ENCODE measurements at regions not wholly inside any gene's neighbourhood (a gene's known extent, or its start where the extent isn't known, plus 50 kb on each side); places are given as distances from the start of the nearest gene placed in this dataset.
"Not testable (repeated sequence)": the region's sequence is repeated elsewhere in the genome, so short reads cannot be mapped to it uniquely, and the experiment has no call there.

DNA sequence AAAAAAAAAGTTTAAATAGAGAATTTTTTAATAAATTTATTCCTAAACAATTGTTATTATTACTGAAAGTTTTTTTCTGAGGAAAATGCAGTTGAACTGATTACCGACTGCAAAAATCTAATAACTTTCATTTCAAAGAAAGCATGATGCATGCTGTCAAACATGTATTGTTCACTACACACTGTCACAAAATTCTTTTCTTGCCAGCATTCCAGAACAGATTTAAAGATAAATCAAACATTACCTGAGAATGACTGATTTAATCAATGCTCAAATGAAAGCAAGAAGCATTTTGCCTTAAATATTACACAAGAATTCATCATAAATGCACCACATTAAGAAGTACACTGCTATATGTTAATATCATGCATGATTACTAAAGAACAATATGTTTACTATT lies 588.3 kb downstream of the SLC16A7 start:
- DNase-seq (ENCODE audit: extremely low read depth, low read depth), result no peak

GRCh38 chr12:60185060-60185459 lies 589.2 kb downstream of the SLC16A7 start:
- no peak for DNase-seq (ENCODE audit: extremely low read depth, low read depth)

DNA sequence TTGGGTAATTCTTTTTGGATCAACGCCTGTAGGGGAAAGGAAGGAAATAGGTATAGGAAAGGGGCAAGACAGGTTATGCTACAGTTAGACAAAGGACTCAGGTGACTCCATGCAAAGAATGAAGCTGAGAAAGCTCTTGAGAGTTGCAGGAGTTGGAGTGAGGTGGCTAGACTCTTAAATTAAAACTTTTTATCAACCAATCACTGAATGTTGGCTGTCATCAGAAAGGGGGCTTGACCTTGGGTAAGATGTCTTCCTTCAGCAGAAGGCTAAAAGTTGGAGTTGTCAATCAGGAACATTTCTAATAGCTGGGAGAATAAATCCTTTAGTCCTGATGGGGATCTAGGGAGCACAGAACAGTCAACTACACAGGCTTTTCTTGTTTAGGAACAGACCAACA lies 595.4 kb downstream of the SLC16A7 start:
- DNase-seq (ENCODE audit: extremely low read depth, low read depth), result no peak

- DNase-seq (ENCODE audit: extremely low read depth, low read depth), result no peak
Measured at GRCh38 chr12:60191676-60192359, 596.0 kb downstream of the SLC16A7 start.

- no peak for DNase-seq (ENCODE audit: extremely low read depth, low read depth)
Measured at GRCh38 chr12:60194678-60195077, 598.8 kb downstream of the SLC16A7 start.

GRCh38 chr12:60195483-60195882 lies 599.7 kb downstream of the SLC16A7 start:
- no peak for DNase-seq (ENCODE audit: extremely low read depth, low read depth)

DNA sequence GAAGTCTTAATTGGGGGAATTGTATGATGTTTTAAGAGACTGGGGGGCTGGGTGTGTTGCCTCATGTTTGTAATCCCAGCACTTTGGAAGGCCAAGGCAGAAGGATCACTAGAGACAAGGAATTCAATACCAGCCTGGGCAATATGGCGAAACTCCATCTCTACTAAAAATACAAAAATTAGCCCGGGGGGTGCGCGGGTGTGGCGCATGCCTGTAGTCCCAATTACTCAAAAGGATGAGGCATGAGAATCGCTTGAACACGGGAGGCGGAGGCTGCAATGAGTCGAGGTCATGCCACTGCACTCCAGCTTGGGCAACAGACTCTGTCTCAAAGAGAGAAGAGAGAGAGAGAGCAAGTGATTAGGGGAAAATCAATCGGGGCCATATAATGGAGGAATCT lies 600.5 kb downstream of the SLC16A7 start:
- no peak for DNase-seq (ENCODE audit: extremely low read depth, low read depth)

DNA sequence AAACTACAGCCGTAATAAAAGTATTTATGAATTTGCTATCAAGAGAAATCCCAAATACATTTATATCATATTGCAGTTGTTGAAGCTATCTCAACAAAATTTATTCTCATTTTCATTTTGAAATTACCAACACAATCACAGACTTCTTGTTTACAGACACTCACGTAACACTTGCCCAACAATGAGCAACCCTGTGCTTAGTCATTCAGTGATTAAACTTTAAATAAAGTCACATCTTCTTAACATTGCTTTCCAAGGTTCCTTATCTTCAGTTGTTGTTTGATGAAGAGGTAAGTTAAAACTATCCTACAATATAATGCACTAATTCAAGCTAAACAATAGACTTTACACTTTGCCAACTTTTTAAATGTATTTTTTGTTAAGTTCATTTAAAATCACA lies 601.8 kb downstream of the SLC16A7 start:
- DNase-seq (ENCODE audit: extremely low read depth, low read depth), result peak; percentile 63

GRCh38 chr12:60201891-60202290 lies 606.1 kb downstream of the SLC16A7 start:
- DNase-seq (ENCODE audit: extremely low read depth, low read depth), result no peak

- peak; percentile 18 for DNase-seq (ENCODE audit: extremely low read depth, low read depth)
Measured at GRCh38 chr12:60205500-60205899, 609.7 kb downstream of the SLC16A7 start.

DNA sequence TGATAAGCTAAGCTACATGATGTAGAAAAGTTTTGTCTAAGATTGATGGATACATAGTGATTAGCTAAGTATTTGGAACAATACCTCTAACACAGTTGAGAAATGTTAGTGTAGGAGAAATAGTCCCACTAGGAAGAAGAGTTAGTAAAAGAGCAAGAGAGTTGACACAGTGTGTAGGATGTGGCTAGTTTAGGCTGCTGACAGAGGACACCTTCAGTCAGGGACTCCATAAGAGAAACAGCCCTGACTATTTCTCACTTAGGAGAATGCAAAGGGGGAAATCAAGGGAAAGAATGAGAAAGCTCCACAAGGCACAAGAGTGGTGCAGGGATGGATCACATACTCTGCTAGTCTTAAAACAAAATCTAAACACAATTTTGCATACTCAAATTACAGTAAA lies 613.7 kb downstream of the SLC16A7 start:
- DNase-seq (ENCODE audit: extremely low read depth, low read depth), result no peak

GRCh38 chr12:60209933-60210332 lies 614.1 kb downstream of the SLC16A7 start:
- DNase-seq (ENCODE audit: extremely low read depth, low read depth), result no peak

DNA sequence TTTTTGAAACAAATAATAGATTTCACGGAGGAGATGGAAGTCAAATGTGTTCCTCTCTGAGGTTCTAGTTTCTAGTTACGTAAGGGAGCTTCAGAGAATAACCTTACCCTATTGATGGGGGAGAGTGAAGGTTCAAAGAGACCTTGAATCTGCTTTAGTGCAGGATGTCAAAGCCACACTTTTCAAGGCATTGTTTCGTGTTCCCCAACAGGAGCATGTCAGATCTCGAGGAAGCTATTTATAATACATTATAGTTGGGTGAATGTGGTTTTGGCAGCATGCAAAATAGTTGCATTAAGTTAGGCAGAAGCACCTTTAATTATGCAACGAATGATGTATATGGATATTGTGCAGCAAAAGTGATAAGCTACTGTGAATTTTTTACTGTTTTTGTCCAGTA lies 614.9 kb downstream of the SLC16A7 start:
- no peak for DNase-seq (ENCODE audit: extremely low read depth, low read depth)

- DNase-seq (ENCODE audit: extremely low read depth, low read depth), result no peak
Measured at GRCh38 chr12:60211244-60211643, 615.4 kb downstream of the SLC16A7 start.

DNA sequence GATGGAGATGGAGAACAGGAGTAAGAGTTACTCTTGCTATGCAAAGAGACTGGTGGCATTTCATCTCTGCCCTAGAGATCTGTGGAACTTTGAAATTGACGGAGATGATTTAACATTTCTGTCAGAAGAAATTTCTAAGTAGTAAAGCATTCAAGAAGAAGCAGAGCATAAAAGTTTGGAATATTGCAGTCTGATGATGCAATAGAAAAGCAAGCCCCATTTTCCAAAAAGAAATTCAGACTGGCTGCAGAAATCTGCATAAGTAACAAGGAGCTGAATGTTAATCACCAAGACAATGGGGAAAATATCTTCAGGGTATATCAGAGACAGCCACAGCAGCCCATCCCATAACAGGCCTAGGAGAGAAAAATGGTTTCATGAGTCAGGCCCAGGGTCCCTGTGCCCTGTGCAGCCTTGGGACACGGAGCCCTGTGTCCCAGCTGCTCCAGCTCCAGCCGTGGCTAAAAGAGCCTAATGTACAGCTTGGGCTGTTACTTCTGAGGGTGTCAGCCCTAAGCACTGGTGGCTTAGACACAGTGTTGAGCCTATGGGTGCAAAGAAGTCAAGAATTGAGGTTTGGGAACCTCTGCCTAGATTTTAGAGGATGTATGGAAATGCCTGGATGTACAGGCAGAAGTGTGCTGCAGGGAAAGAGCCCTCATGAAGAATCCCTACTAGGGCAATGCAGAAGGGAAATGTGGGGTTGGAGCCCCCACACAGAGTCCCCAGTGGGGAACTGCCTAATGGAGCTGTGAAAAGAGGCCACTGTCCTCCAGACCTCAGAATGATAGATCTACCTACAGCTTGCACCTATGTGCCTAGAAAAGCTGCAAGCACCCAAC lies 616.6 kb downstream of the SLC16A7 start:
- DNase-seq (ENCODE audit: extremely low read depth, low read depth), result no peak

DNA sequence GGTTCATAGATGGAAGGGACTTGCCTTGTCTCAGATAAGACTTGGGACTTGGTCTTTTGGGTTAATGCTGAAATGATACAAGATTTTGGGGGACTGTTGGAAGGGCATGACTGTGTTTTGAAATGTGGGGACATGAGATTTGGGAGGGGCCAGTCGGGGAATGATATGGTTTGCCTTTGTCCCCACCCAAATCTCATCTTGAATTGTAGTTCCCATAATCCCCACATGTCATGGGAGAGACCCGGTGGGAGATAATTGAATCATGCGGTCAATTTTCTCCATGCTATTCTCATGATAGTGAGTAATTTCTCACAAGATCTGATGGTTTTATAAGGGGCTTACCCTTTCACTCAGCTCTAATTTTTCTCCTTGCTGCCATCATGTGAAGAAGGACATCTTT lies 617.4 kb downstream of the SLC16A7 start:
- DNase-seq (ENCODE audit: extremely low read depth, low read depth), result not testable (repeated sequence)

DNA sequence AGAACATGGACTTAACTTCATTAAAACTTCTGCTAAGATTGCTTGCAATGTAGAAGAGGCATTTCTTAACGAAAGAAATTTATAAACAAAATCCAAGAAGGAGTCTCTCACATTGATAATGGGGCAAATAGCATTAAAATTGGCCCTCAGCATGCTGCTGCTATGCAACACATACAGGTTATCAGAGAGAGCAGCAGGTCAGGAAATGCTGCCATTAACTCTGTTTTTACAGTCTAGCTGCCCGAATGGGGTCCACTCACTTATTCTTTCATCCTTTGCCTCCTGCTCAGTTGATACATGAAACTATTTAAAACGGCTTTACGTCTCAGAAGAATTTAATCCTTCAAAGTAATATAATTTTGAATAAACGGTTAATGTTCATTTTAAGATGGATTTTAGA lies 620.4 kb downstream of the SLC16A7 start:
- no peak for DNase-seq (ENCODE audit: extremely low read depth, low read depth)

DNA sequence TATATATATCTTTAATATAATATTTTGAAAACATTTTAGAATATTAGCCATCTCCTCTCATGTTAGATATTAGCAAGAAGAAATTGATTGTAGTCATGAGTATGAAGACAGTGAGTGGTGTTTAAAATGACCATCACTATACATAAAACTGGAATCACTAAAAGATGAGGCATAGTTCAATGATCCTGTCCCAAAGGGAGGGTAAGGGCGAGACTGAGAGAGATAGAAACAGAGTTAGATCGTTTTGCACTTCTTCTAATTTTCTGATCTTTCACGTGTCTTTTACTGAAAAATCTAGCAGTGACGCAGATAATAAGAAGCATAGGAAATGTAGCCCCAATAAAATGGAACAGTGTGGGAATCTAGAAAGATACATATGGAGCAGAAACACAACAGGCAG lies 627.4 kb downstream of the SLC16A7 start:
- DNase-seq (ENCODE audit: extremely low read depth, low read depth), result no peak

DNA sequence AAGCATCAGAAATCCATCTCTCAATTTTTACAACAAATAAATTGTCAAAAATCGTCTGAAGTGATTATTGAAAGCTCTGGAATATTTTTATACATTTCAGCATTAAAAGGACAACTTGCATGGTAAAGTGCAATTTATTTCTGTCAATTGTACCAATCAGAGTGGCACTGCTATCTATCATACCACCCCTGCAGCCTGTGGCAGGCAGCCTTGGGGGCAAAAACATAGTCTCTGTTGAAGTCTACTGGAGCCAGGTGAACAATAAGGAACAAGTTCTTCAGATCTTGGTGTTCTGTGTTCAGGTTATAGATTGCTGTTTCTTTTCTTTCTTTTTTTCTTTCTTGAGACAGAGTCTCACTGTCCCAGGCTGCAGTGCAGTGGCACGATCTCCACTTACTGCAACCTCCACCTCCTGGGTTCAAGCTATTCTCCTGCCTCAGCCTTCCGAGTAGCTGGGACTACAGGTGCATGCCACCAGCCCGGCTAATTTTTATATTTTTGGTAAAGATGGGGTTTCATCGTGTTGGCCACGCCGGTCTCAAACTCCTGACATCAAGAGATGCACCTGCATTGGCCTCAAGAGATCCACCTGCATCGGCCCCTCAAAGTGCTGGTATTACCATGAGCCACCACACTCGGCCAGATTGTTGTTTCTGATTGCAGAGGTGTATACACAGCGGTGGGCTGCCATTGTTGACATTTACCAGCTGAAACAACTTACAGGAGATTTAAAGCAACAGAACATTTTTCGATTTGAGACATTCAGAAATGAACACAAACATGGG lies 629.6 kb downstream of the SLC16A7 start:
- no peak for DNase-seq (ENCODE audit: extremely low read depth, low read depth)

- DNase-seq (ENCODE audit: extremely low read depth, low read depth), result no peak
Measured at GRCh38 chr12:60227916-60228315, 632.1 kb downstream of the SLC16A7 start.

GRCh38 chr12:60230056-60230455 lies 634.2 kb downstream of the SLC16A7 start:
- DNase-seq (ENCODE audit: extremely low read depth, low read depth), result no peak
